GM18868 (cell line): ENCODE measurements at regions not wholly inside any gene's neighbourhood (a gene's known extent, or its start where the extent isn't known, plus 50 kb on each side); places are given as distances from the start of the nearest gene placed in this dataset.
"Not testable (repeated sequence)": the region's sequence is repeated elsewhere in the genome, so short reads cannot be mapped to it uniquely, and the experiment has no call there.

Experiments
- ATAC-seq: cut with Tn5 transposase; IDR thresholded peaks from one replicate; pipeline ENCODE4 v1.9.1; 2021; ENCODE audit warnings: mild to moderate bottlenecking, moderate library complexity; ENCODE audit not compliant: unreplicated experiment

DNA sequence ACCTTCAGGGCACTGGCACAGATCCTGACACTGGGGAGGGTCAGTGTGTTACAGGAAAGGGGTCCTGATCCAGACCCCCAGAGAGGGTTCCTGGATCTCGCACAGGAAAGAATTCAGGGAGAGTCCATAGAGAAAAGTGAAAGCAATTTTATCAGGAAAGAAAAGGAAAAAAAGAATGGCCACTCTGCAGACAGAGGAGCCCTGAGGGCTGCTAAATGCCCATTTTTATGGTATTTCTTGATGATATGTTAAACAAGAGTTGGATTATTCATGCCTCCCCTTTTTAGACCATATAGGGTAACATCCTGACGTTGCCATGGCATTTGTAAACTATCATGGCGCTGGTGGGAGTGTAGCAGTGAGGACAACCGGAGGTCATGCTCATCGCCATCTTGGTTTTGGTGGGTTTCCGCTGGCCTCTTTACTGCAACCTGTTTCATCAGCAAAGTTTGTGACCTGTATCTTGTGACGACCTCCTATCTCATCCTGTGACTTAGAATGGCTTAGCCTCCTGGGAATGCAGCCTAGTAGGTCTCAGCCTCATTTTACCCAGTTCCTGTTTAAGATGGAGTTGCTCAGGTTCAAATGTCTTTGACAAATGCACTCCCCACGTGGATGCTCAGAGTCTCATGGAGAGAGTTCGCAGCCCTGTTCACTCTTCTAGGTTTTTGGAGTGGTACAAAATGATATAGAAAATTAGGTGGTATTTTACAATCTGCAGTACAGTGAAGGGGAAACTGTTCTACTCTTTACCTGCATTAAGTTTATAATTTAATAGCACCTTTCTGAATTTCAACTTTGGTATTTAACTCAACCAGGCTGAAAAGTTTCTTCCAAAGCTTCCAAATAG lies 1363.7 kb upstream of the TMEM132C start:
- no peak for ATAC-seq

DNA sequence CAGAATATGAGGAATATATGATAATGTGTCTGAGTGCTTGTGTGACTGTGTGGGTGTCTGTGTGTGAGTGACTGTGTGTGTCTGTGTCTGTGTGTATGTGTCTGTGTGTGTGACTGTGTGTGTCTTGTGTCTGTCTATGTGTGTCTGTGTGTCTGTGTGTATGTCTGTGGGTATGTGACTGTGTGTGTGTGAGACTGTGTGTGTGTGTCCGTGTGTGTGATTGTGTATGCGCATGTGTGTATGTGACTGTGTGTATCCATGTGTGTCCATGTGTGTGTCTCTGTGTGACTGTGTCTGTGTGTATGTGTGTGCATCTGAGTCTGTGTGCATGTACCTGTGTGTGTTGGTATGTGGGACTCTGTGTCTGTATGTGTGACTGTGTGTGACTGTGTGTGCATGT lies 1361.2 kb upstream of the TMEM132C start:
- no peak for ATAC-seq

DNA sequence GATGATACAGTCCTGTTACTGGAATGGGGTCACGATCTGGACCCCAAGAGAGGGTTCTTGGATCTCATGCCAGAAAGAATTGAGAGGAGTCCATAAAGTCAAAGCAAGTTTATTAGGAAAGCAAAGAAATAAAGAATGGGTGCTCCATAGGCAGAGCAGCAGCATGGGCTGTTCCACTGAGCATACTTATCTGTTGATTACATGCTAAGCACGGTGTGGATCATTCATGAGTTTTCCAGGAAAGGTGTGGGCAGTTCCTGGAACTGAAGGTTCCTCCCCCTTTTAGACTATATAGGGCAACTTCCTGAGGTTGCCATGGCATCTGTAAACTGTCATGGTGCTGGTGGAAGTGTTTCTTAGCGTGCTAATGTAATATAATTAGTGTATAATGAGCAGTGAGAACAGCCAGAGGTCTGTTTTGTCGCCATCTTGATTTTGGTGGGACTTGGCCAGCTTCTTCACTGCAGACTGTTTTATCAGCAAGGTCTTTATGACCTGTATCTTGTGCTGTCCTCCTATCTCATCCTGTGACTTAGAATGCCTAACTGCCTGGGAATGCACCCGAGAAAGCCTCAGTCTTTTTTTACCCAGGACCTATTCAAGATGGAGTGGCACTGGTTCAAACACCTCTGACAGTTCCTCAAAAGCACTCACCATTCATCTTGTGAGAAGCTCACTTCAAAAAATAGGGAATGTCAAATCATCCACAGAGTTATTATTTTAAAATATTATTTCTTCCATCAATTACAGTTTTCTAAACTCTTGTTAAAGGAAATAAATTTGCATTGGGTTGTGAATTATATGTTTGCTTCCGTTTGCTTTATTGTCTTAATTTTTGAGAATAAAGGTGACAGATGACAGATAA lies 1358.8 kb upstream of the TMEM132C start:
- no peak for ATAC-seq

DNA sequence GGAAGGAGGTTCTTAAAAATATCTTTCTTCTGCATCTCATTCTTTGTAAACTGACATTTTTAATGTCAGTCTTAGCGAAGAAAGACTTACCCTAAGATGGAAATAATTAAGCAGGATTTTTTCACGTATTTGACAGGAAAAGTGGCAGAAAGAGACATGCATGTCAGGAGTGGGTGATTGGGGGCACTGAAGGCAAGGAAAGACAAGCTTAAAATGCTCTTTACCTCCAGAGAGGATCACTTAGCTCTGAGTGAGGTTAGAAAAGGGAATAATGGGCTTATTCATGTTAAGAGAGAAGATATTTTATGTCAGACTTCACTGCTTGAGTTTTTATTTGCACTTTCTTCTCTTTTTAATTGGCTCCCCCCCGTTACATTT lies 1358.2 kb upstream of the TMEM132C start:
- no peak for ATAC-seq

DNA sequence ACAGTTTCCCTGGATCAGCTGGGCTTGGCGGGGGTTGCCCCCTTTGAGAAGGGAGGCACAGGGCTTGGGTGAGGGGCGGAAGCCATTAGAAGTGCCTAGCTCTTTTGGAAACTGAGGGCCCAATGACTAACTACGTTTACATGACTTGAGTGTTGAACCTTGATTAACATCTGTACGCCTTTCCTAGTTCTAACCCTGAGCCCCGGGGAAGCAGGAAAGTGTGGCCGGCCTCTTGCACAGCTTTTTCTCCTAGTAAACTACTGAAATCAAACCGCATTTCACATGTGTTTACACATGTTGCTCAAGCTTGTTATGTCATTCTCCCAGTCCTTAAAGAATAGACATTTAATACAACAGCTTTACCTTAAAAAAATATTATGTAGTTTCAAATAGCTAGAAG lies 1356.4 kb upstream of the TMEM132C start:
- no peak for ATAC-seq

DNA sequence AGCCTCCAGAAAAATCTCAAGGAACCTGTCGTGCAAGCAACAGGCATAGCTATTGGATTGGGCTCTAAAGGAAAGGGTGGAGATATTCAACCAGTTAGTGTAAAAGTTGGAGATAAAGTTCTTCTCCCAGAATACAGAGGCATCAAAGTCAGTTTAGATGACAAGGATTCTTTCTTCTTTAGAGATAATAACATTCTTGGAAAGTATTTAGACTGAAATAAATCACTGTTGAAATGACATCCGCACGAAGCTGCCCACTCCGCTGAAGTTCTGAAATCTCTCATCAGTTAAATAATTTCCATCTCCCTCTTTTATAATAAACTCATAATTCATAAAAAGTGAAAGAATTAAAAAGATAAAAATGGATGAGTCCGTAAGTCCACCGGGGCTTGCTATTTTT lies 1354.9 kb upstream of the TMEM132C start:
- ATAC-seq, result no peak

DNA sequence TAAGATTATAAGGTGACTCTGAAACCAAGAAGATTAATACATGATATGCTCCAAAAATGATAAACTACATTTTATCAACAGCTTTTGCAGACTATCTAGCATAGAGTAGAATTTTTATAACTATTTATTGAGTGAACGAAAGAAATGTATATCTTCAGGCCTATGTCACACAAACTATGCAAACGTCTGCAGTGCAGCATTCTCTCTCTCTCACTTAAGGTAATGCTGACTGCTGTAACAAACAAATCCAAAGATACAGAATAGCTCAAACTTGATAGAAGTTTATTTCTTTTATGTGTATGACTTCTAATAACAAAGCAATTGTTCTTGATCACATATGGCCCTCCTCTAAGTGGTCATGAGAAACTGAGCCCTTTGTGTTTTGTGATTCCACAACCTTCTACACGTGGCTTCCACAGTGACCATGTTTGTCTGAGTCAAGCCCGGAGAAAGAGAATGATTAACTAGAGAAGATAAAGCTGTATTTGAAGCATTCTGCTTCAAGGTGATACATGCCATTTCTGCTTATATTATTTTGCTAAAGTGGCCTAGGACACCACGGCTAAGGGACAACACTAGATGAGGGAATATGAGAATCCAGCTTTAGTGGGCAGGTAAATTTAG lies 1352.7 kb upstream of the TMEM132C start:
- no peak for ATAC-seq

DNA sequence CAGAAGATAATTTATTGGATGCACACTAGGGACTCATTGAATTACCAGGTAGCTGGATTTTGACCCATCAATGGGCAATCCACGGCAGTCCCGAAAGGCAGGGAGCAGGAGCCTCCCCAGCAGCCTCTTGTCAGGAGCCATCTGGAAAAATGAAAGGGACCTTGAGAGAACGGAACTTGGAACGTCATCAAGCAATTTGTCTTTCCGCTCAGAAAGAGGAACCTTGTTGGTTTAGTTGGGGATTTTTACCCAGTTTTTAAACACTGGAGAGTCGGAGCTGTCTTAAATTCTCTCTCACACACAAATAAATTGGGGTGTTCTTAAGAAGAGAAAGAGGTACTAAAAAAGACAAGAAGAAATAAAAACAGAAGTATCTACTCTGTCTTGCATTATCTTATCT lies 1351.7 kb upstream of the TMEM132C start:
- ATAC-seq, result no peak

DNA sequence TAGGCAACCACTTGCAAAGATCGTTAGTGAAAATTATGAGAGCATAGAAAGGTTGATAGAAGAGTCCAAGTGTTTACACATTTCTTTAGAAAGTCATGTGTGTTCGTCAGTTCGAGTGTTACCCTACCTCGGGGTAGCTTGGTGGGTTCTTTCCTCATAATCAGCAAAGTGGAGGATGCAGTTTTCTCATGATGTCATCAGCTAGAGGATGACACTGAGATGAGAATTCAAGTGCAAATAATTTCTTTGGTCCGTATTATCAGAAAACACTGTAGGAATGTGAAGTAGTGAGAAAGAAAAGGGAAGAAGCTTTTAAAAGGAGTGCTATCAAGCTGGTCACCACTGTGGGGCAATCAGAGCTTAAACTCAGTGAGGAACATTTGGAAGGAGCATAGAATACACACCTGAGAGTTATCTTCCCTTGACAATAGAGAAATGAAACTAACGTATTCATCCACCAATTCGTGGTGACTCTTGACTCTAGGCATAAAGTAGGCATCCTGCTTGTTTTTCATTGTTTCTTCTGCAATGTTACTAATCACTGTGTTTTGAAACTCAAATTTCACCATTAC lies 1340.9 kb upstream of the TMEM132C start:
- peak; percentile 47 for ATAC-seq

DNA sequence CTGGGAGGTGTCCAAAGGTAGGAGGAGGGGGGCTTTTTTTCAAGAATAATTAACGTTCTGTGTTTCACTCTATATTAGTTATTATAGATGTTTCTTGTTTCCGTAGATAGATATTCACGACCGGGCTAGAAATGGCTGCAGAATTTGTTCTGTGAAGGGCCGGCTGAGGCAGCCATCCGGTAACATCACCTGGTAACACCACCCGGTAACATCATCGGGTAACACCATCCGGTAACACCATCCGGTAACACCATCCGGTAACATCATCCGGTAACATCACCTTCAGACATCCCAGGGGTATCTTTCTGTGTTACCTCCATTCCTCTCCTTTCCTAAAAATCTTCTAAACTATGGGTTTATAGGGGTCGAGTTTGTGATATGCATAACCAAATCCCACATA lies 1336.7 kb upstream of the TMEM132C start:
- ATAC-seq, result no peak

DNA sequence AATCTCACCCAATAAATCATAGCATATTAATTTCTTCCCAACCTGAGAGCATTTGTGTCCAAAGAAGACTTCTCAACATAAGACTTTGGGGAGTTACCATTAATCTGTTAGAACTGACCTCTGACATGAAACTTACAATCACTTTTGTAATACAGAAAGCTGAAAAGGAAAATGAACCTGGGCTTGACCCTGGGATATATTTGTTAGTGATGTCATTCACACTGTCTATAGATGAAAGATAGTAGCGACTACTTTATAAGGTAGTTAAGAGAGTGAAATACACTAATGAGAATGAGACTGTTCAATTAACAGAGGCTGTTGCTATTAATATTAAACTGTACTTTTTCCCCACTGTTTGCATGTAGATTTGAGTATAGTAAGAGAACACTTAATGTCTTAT lies 1334.8 kb upstream of the TMEM132C start:
- no peak for ATAC-seq

DNA sequence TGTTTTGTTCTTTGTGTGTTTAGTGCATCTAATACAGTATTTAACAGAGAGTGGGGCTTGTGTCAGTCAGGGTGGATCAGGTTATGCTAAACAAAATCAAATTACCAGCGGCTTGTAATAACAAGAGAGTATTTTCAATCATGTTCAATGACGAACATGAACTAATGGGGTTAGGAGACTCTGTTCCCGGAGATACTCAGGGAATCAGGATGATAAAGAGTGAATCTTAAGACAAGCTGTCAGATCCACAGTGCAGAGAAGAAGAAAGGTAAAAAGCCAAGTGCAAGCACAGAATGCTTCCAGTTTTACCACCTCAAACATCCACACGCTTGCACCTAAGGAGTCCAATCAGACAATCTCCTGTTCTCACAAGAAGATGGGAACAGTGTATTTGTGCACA lies 1331.5 kb upstream of the TMEM132C start:
- no peak for ATAC-seq

DNA sequence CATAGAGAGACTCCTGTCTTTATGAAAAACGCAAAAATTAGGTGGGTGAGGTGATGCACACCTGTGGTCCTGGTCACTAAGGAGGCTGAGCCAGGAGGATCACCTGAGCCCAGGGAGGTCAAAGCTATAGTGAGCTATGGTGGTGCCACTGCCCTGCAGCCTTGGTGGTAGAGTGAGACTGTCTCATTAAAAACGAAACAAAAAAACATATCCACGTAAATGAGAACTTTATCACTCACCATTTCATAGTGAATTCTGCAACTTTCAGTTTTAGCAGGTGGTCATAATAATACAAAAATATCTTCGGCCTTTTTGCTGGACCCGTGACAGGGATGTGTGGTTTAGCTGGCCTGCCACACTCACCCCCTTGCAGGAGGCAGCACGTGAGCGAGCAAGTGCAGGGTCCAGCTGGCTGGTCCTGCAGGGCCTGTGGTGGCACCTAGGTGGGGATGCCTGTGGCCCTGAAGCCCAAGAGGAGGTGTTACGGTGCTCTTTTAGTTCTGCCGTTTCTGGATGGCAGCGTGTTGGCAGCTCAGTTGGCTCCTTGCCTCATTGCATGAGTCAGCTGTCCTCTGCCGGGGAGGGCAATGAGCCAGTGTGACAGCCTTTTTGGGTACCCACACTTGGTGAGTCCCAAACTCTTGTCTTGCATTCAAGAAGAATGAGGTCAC lies 1330.7 kb upstream of the TMEM132C start:
- ATAC-seq, result peak; percentile 50

DNA sequence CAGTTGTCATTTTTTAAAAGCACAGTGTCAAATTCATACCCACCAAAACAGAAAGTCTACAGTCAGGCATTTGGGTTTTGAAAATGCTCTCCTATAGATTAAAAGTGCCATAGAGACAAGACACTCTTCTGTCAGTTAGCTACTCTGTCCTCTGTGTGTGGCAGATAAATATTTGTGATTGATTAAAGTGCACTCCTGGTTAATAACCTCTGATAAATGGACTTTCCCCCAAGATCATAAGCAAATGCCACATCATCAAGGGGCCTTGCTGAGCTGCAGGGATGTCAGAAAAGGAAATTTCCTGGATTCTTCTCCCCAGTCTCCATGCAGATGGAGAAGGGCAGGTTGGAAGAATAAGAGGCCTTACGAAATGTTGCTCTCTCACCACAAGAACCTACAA lies 1329.5 kb upstream of the TMEM132C start:
- no peak for ATAC-seq

DNA sequence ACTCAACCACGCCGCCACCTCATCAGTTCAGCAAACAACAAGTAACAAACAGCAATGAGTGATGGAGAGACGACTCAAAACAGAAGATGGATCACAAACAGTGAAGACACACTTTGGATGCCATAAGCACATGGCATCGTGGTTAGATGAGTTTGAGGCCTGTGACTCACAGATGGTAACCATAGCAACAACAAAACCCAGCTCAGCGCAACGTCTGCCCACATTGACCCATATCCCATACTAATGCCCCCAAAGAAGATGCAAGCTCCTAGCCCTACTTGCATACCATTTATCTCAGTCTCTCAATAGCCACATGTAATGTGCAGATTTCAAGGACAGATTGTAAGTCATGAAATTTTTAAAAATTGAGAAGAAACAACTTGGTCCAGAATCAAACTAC lies 1322.3 kb upstream of the TMEM132C start:
- no peak for ATAC-seq

DNA sequence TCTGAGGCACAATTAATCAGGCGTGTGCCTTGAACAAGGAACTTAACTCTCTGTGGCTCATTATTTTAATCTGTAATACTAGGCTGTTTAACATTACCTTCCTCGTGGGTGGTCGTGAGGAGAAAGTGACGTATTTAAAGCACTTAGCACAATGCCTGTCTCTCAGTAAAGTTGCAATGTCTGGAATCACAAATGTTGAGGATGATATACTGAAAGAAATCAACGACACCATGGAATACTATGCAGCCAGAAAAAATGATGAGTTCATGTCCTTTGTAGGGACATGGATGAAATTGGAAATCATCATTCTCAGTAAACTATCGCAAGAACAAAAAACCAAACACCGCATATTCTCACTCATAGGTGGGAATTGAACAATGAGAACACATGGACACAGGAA lies 1320.0 kb upstream of the TMEM132C start:
- ATAC-seq, result not testable (repeated sequence)

DNA sequence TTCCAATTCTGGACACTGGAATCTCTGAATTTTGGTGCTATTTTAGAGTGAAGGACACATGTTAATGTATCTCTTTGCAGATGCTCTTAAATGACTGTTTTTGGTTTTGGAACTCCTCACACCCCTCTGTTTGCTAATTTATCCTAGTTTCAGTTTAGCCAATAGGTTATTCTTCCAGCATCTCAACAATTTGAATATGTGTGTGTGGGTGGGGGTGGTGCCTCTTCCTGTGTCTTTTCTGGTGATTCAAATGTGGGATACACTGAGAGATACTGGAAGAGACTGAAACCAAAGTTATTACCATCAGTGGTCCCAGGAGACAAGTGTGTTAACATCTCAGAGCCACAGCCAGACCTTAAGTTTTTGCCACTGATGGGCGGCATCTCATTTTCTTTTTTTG lies 1317.4 kb upstream of the TMEM132C start:
- no peak for ATAC-seq

DNA sequence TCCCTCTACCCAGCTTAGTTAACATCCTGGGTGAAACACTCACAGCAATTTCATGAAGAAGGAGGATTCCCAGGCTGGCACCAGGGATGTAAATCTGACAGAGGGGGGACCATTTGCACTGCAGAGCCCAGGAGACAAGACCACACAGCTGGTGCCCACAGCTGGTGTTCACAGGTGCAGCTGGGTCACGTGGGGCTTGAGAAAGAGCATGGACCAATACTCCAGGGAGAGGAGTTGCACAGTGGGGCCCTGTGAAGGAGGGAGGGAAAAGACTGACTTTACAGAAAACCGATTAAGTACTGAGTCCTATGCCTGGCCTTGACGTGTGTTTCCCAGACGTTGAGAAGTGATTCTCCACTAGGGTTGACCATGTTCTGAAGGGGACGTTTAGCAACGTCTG lies 1316.7 kb upstream of the TMEM132C start:
- ATAC-seq, result no peak

DNA sequence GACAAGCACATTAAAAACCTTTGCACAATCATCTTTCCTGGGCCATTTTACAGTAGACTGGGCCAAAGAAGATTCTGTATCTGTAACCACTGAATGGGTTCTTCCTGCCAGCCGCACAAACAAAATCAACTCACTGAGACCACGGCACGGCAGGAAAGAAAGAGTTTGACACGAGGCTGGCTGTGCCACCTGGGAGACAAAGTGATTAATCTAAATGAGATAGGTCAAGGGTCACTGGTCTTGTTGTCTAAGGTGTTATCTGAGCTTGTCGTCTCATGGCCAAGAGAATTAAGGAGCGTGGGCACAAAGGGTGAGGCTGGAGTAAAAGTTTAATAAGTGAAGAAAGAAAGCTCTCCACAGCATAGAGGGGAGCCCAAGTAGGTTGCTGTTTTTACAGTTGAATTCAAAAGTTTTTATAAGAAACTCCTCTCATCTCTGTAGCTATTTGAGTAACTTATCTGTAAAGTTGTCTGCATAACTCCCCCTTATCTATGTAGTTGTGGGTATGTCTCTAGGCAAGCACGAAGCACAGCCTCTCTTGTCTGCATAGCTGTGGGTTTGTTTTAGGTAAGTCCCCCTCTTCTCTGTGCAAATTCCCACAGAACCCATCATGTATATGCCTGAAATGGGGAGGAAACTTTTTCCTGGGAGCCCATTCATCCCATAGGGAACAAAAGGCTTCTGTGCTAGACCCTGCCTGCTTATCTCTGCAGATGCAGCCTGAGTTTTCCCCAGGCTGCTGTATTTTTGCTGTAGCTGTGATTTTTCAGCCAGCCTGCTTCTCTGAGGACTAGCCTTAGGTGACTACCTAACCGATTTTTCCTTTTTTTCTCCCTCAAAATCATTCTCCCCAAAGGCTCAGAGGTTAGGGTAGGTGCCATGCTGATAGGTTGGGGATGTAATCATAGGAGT lies 1314.6 kb upstream of the TMEM132C start:
- ATAC-seq, result no peak

DNA sequence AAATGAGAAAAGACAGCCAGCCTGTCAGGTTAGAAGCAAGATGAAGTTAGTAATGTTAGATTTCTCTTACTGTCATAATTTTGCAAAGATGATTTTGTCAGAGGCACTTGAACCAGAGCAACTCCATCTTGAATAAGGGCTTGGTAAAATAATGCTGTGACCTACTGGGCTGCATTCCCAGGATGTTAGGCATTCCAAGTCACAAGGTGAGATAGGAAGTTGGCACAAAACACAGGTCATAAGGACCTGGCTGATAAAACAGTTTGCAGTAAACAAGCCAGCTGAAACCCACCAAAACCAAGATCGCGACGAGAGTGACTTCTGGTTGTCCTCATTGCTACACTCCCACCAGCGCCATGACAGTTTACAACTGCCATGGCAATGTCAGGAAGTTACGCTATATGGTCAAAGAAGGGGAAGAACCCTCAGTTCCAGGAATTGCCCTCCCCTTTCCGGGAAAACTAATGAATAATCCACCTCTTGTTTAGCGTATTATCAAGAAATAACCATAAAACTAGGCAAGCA lies 1313.5 kb upstream of the TMEM132C start:
- ATAC-seq, result no peak
